Lower leg skin (tissue), 4 donors: ENCODE measurements at regions not wholly inside any gene's neighbourhood (a gene's known extent, or its start where the extent isn't known, plus 50 kb on each side); places are given as distances from the start of the nearest gene placed in this dataset.

ENCODE experiments used
- DNase-seq, 2 donors: peaks; one replicate each; pipeline ENCODE4 v3.0.0-alpha.2; 2019; ENCODE audit warnings: low spot score in 2 of 2
- H3K4me3 ChIP-seq: fragments of 200-600 bp; sonication (generic); 2 replicates; pipeline ENCODE4 v1.5.1; 2017; ENCODE audit warnings: mild to moderate bottlenecking, low read depth; ENCODE audit not compliant: poor library complexity, severe bottlenecking
- CTCF ChIP-seq, 3 donors: fragments of 450-650 bp; IDR thresholded peaks; one replicate each; pipeline ENCODE4 v1.5.1; 2016; ENCODE audit warnings: antibody characterized with exemption in 3 of 3, mild to moderate bottlenecking in 3 of 3, moderate library complexity in 2 of 3
- POLR2A ChIP-seq, 2 donors: fragments of 450-650 bp; IDR thresholded peaks; one replicate each; pipeline ENCODE4 v1.6.1; 2016 to 2017; ENCODE audit warnings: antibody characterized with exemption in 2 of 2, mild to moderate bottlenecking in 1 of 2, moderate library complexity in 1 of 2
- WGBS, 2 donors: methylation state at CpG; one replicate each; pipeline ENCODE4 v1.1.5; 2018; 5-methylcytosine and 5-hydroxymethylcytosine counted together
- intact Hi-C: fragments of 100-400 bp; cut with DNase I; formaldehyde crosslinking; loops from one replicate; pipeline ENCODE4 v1.15.0; 2023; ENCODE audit warnings: low total_unique reads

DNA sequence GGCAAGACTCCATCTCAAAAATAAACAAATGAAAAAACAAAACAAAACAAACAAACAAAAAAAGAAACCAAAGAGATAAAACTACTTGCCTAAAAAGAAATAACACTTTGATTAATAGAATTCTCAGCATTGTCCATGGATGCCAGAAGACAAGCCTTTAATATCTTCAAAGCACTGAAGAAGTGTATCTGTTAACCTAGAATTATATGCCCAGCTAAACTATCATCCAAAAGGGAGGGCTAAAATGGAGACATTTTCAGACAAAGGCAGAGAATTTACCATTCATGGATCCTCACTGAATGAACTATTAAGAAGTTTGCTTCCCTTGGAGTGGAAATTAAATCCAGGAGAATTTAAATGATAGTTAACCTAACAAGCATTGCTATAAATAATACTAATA is 130.1 kb upstream of the SEC14L1 start:
- no peak for TF ChIP-seq POLR2A (IDR thresholded peaks at IDR 0.05)
- no peak overlapping the region for H3K4me3 ChIP-seq
- DNase-seq, result no peak
- intact Hi-C loops, result no loop called here

DNA sequence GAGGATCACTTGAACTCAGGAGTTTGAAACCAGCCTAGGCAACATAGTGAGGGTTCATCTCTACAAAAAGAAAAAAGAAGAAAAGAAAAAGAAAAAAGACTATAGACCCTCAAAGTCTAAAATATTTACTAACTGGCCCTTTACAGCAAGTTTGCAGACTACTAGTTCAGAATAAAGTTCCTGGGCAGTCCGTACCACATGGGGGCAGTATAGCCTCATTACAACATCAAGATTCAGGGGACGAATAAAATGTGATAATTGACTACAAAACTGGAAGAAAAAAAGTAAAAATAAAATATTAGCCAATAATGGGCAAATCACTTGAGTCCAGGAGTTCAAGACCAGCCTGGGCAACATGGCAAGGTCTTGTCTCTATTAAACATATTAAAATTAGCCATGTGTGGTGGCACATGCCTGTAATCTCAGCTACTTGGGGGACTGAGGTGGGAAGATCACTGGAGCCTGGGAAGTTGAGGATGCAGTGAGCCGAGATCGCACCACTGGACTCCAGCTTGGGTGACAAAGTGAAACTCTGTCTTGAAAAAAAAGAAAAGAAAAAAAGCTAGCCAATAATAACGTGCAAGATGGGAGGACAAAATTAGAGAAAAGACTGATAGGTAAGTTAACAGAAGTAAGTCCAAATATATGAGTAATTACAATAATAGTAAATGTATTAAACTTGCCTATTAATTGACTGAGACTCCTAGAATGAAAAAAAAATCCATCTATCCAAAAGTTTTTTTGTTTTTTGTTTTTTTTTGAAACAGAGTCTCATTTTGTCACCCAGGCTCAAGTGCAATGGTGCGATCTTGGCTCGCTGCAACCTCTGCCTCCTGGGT is 129.4 kb upstream of the SEC14L1 start:
- intact Hi-C loops, result no loop called here
- WGBS, 2 donors, result 61 to 70% methylated on average over 7 of the region's 7 CpGs
- no peak for TF ChIP-seq POLR2A (IDR thresholded peaks at IDR 0.05)
- no peak for TF ChIP-seq CTCF (IDR thresholded peaks at IDR 0.05)
- DNase-seq, result no peak
- H3K4me3 ChIP-seq, result no peak overlapping the region

- intact Hi-C loops, result no loop called here
- H3K4me3 ChIP-seq, result no peak overlapping the region
- WGBS, 2 donors, result 54 to 59% methylated on average over 5 of the region's 5 CpGs
- no peak for TF ChIP-seq POLR2A (IDR thresholded peaks at IDR 0.05)
- no peak for TF ChIP-seq CTCF (IDR thresholded peaks at IDR 0.05)
- DNase-seq, result no peak
Measured at GRCh38 chr17:77018504-77018903, 122.3 kb upstream of the SEC14L1 start.

DNA sequence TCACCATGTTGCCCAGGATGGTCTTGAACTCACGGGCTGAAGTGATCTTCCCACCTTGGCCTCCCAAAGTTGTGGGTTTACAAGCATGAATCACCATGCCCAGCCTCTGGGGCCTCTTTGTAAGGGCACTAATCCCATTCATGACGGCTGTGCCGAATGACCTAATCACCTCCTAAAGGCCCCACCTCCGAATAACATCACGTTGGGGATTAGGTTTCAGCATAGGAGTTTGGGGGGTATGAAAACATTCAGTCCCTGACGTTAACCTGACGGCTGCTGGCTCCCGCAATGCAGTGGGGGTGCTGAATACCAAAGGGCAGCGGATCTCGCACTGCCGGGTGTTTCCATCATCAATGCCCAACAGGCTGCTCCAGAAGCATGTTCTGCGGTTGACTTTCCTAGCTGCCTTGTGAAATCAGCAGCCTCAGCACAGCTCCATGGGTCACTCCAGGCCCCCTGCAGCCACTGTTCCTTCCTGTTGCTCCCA is 120.8 kb upstream of the SEC14L1 start:
- no peak overlapping the region for H3K4me3 ChIP-seq
- TF ChIP-seq CTCF (IDR thresholded peaks at IDR 0.05) (no peak), POLR2A (IDR thresholded peaks at IDR 0.05) (no peak)
- DNase-seq, result no peak
- intact Hi-C loops, result no loop called here
- WGBS, 2 donors, result 46 to 55% methylated on average over 11 of the region's 12 CpGs

DNA sequence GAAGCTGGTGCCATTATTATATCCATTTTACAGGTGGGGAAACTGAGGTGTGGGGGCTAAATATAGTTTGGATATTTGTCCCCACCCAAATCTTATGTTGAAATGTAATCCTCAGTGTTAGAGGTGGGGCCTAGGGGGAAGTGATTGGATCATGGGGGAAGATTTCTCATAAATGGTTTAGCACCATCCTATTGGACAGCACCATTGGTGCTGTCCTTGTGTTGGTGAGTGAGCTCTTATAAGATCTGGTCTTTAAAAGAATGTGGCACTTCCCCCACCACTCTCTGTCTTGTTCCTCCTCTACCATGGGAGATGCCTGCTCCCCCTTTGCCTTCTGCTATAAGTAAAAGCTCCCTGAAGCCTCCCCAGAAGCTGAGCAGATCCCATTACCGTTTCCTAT is 119.8 kb upstream of the SEC14L1 start:
- DNase-seq, result no peak
- 58 to 69% methylated on average over 1 of the region's 1 CpG for WGBS, 2 donors
- H3K4me3 ChIP-seq, result no peak overlapping the region
- intact Hi-C loops, result no loop called here
- TF ChIP-seq CTCF (IDR thresholded peaks at IDR 0.05) (no peak), POLR2A (IDR thresholded peaks at IDR 0.05) (no peak)

DNA sequence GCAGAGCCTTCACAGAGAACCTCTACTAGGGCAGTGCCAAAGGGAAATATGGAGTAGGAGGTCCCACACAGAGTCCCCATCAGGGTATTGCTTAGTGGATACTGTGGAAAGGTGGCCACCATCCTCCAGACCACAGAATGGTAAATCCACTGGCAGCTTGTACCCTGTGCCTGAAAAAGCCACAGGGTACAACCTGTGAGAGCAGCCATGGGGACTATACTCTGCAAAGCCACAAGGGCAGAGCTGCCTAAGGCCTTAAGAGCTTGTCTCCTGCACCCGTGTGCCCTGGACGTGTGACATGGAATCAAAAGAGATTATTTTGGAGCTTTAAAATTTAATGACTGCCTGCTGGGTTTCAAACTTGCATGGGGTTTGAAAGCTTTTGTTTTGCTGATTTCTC is 118.0 kb upstream of the SEC14L1 start:
- no peak for DNase-seq
- H3K4me3 ChIP-seq, result no peak overlapping the region
- TF ChIP-seq CTCF (IDR thresholded peaks at IDR 0.05) (no peak), POLR2A (IDR thresholded peaks at IDR 0.05) (no peak)
- intact Hi-C loops, result no loop called here
- WGBS, 2 donors, result 68 to 71% methylated on average over 2 of the region's 2 CpGs
